Heart left ventricle (tissue), 16 donors: ENCODE measurements at regions not wholly inside any gene's neighbourhood (a gene's known extent, or its start where the extent isn't known, plus 50 kb on each side); places are given as distances from the start of the nearest gene placed in this dataset.

Experiments used
- ATAC-seq, 4 donors: fragments of 200-7000 bp; cut with Tn5 transposase; one replicate each; pipeline ENCODE4 v1.9.1; 2020 to 2022; ENCODE audit warnings: moderate library complexity in 4 of 4, mild to moderate bottlenecking in 3 of 4, moderate number of reproducible peaks in 1 of 4
- DNase-seq, 5 donors: peaks; one replicate each; pipeline ENCODE4 v3.0.0-alpha.2; 2020
- H3K27ac ChIP-seq, 12 donors: fragments of 200-600 bp; sonication (generic) in 4 of 12; one replicate each; pipeline versions ENCODE4 v1.5.0 to v1.8.0; 2016 to 2022; ENCODE audit warnings: mild to moderate bottlenecking in 2 of 12
- H3K27me3 ChIP-seq, 9 donors: fragments of 200-600 bp; sonication (generic) in 2 of 9; one replicate each; pipeline versions ENCODE4 v1.5.1 to v1.8.0; 2016 to 2022; ENCODE audit warnings: mild to moderate bottlenecking in 3 of 9
- H3K36me3 ChIP-seq, 9 donors: fragments of 200-600 bp; sonication (generic) in 2 of 9; one replicate each; pipeline versions ENCODE4 v1.5.0 to v1.8.0; 2018 to 2022; ENCODE audit warnings: mild to moderate bottlenecking in 2 of 9
- H3K4me1 ChIP-seq, 12 donors: fragments of 200-600 bp; sonication (generic) in 4 of 12; one replicate each; pipeline versions ENCODE4 v1.5.0 to v1.8.0; 2016 to 2022; ENCODE audit warnings: mild to moderate bottlenecking in 3 of 12
- H3K4me3 ChIP-seq, 12 donors: fragments of 200-600 bp; sonication (generic) in 4 of 12; one replicate each; pipeline versions ENCODE4 v1.5.0 to v1.8.0; 2017 to 2022; ENCODE audit warnings: mild to moderate bottlenecking in 9 of 12, moderate library complexity in 4 of 12
- H3K9me3 ChIP-seq, 12 donors: fragments of 200-600 bp; sonication (generic) in 4 of 12; one replicate each; pipeline versions ENCODE4 v1.5.0 to v1.8.0; 2016 to 2022; ENCODE audit warnings: mild to moderate bottlenecking in 1 of 12
- CTCF ChIP-seq, 12 donors: fragments of 200-600 bp; sonication (generic) in 4 of 12; IDR thresholded peaks; one replicate each; pipeline versions ENCODE4 v1.5.0 to v1.8.0; 2018 to 2022; ENCODE audit warnings: antibody characterized with exemption in 12 of 12, mild to moderate bottlenecking in 5 of 12
- POLR2A ChIP-seq, 2 donors: fragments of 450-650 bp; IDR thresholded peaks; one replicate each; pipeline ENCODE4 v1.6.1; 2017; ENCODE audit warnings: antibody characterized with exemption in 2 of 2, mild to moderate bottlenecking in 2 of 2, moderate library complexity in 2 of 2
- WGBS, 4 donors: extraction: QIAGEN DNeasy Blood & Tissue Kit in 2 of 4; methylation state at CpG; one replicate each; pipeline versions ENCODE4 v1.1.5 to v1.1.7; 2013 to 2018; 5-methylcytosine and 5-hydroxymethylcytosine counted together
- intact Hi-C, 10 donors: fragments of 100-400 bp; cut with DNase I; formaldehyde crosslinking; loops; one replicate each; pipeline versions ENCODE4 v1.11.1 to v1.14.2; 2022
- donor health status: ischemic (EF 13 %, LVEDD 7.1; RV severe dilation, severe dysfunction).
- donor health status: healthy with polysubstance abuse.
- donor health status: DM: no; HTN: yes; CAD: no.
- donor health status: DM: no; HTN: no; CAD: no.
- donor health status: ischemic (EF 25% LVEDD 6.9; RV normal size, moderate dysfunction).
- donor health status: ischemic (EF 25% LVEDD 5.7; RV mildly dilated, moderate dysfunction).
- donor health status: healthy.
- donor health status: DM: yes; HTN: yes; CAD: no.
- donor health status: ischemic (EF 35%, LVEDD 5.7; RV mildly dilated, moderate dysfunction).
- donor health status: nonischemic (EF 11% LVEDD 7.7; RV severe dilation, severe dysfunction).
- donor health status: DM: yes; HTN: yes; CAD: no.
- donor health status: PGD.
- donor health status: ischemic (EF 29% LVEDD 5.4; RV normal size, mild dysfunction).
- donor health status: nonischemic (EF 23%, LVEDD 6.1; RV moderate dilation, normal function).

GRCh38 chr2:41546031-41546430 lies 501.8 kb upstream of the PKDCC start:
- Histone ChIP-seq H3K9me3 (no peaks in the 10 kb centered on the region), H3K36me3 (no peaks in the 10 kb centered on the region), H3K27me3 (no peaks in the 10 kb centered on the region), H3K4me1 (no peaks in the 10 kb centered on the region), H3K4me3 (no peak overlapping the region), H3K27ac (no peak overlapping the region)
- DNase-seq, result no peak
- WGBS, 4 donors, result 63 to 91% (median 84%) methylated on average over 4 of the region's 4 CpGs
- intact Hi-C loops, result no loop called here
- no peak for ATAC-seq
- TF ChIP-seq CTCF (IDR thresholded peaks at IDR 0.05) (no peak), POLR2A (IDR thresholded peaks at IDR 0.05) (no peak)

- ATAC-seq, result no peak
- no peak for DNase-seq
- no peak overlapping the region for H3K4me3 ChIP-seq
- H3K36me3 ChIP-seq, result no peaks in the 10 kb centered on the region
- no peak overlapping the region for H3K27ac ChIP-seq
- intact Hi-C loops, result no loop called here
- WGBS, 4 donors, result 82 to 84% (median 84%) methylated on average over 1 of the region's 1 CpG
- no peaks in the 10 kb centered on the region for H3K9me3 ChIP-seq
- TF ChIP-seq CTCF (IDR thresholded peaks at IDR 0.05) (no peak), POLR2A (IDR thresholded peaks at IDR 0.05) (no peak)
- H3K4me1 ChIP-seq, result no peaks in the 10 kb centered on the region
- no peaks in the 10 kb centered on the region for H3K27me3 ChIP-seq
Observed at GRCh38 chr2:41568648-41569047, 479.2 kb upstream of the PKDCC start.

- DNase-seq (peak in 4 of 5 donors; percentile 7 to 44 (median 25)), ATAC-seq (peak; percentile 77 to 87 (median 83))
- TF ChIP-seq CTCF (IDR thresholded peaks at IDR 0.05), result no peak
- no peak for TF ChIP-seq POLR2A (IDR thresholded peaks at IDR 0.05)
- no peak overlapping the region for H3K27ac ChIP-seq
- no peak overlapping the region for H3K4me3 ChIP-seq
- H3K27me3 ChIP-seq, result no peaks in the 10 kb centered on the region
- H3K9me3 ChIP-seq, result no peaks in the 10 kb centered on the region
- no peaks in the 10 kb centered on the region for H3K4me1 ChIP-seq
- intact Hi-C loops, result no loop called here
- H3K36me3 ChIP-seq, result no peaks in the 10 kb centered on the region
- WGBS, 4 donors, result 60 to 74% (median 64%) methylated on average over 3 of the region's 3 CpGs
Observed at GRCh38 chr2:41572154-41572553, 475.7 kb upstream of the PKDCC start.

- DNase-seq (no peak), ATAC-seq (no peak)
- H3K4me1 ChIP-seq, result peaks cover 0 to 2% (median 0%) of the 10 kb centered on the region in 12 donors
- no peak overlapping the region for H3K4me3 ChIP-seq
- intact Hi-C loops, result no loop called here
- H3K9me3 ChIP-seq, result no peaks in the 10 kb centered on the region
- H3K27ac ChIP-seq, result no peak overlapping the region
- H3K27me3 ChIP-seq, result no peaks in the 10 kb centered on the region
- no peaks in the 10 kb centered on the region for H3K36me3 ChIP-seq
- TF ChIP-seq CTCF (IDR thresholded peaks at IDR 0.05) (no peak), POLR2A (IDR thresholded peaks at IDR 0.05) (no peak)
- 73 to 81% (median 78%) methylated on average over 2 of the region's 2 CpGs for WGBS, 4 donors
Observed at GRCh38 chr2:41576423-41576822, 471.4 kb upstream of the PKDCC start.
